ENCODE measurements at regions not wholly inside any gene's neighbourhood (a gene's known extent, or its start where the extent isn't known, plus 50 kb on each side); places are given as distances from the start of the nearest gene placed in this dataset.
"Not testable (repeated sequence)": the region's sequence is repeated elsewhere in the genome, so short reads cannot be mapped to it uniquely, and the experiment has no call there.

GRCh38 chr5:128667751-128668150 lies 129.7 kb upstream of the FBN2 start:
- no peak for DNase-seq

GRCh38 chr5:128668921-128669320 lies 130.9 kb upstream of the FBN2 start:
- no peak for DNase-seq

- DNase-seq, result no peak
Measured at GRCh38 chr5:128669803-128670202, 131.8 kb upstream of the FBN2 start.

GRCh38 chr5:128671943-128672342 lies 133.9 kb upstream of the FBN2 start:
- DNase-seq, result no peak

- DNase-seq, result no peak
Measured at GRCh38 chr5:128673000-128673399, 135.0 kb upstream of the FBN2 start.

GRCh38 chr5:128673411-128673957 lies 135.4 kb upstream of the FBN2 start:
- DNase-seq, result no peak

- DNase-seq, result no peak
Measured at GRCh38 chr5:128673970-128674369, 135.9 kb upstream of the FBN2 start.

GRCh38 chr5:128674837-128675446 lies 136.9 kb upstream of the FBN2 start:
- DNase-seq, result no peak

- DNase-seq, result peak; percentile 34
Measured at GRCh38 chr5:128681096-128681495, 143.1 kb upstream of the FBN2 start.

GRCh38 chr5:128681764-128682592 lies 143.9 kb upstream of the FBN2 start:
- peak; percentile 49 for DNase-seq

GRCh38 chr5:128682669-128683068 lies 144.6 kb upstream of the FBN2 start:
- DNase-seq, result no peak

GRCh38 chr5:128684961-128685360 lies 146.9 kb upstream of the FBN2 start:
- peak; percentile 33 for DNase-seq

- no peak for DNase-seq
Measured at GRCh38 chr5:128687930-128688329, 149.9 kb upstream of the FBN2 start.

- DNase-seq, result peak; percentile 17
Measured at GRCh38 chr5:128693764-128694163, 155.7 kb upstream of the FBN2 start.

- DNase-seq, result no peak
Measured at GRCh38 chr5:128695791-128696530, 157.9 kb upstream of the FBN2 start.

- DNase-seq, result no peak
Measured at GRCh38 chr5:128701301-128701700, 163.3 kb upstream of the FBN2 start.

GRCh38 chr5:128703322-128703721 lies 165.3 kb upstream of the FBN2 start:
- no peak for DNase-seq

- no peak for DNase-seq
Measured at GRCh38 chr5:128706269-128706668, 168.2 kb upstream of the FBN2 start.

- DNase-seq, result no peak
Measured at GRCh38 chr5:128708841-128709240, 170.8 kb upstream of the FBN2 start.

GRCh38 chr5:128711216-128711615 lies 173.2 kb upstream of the FBN2 start:
- DNase-seq, result no peak

GRCh38 chr5:128714551-128714950 lies 176.5 kb upstream of the FBN2 start:
- DNase-seq, result no peak

- no peak for DNase-seq
Measured at GRCh38 chr5:128722551-128722950, 184.5 kb upstream of the FBN2 start.

- not testable (repeated sequence) for DNase-seq
Measured at GRCh38 chr5:128730021-128730420, 192.0 kb upstream of the FBN2 start.

GRCh38 chr5:128735656-128736055 lies 197.6 kb upstream of the FBN2 start:
- DNase-seq, result not testable (repeated sequence)
